IMR-90 (cell line): ENCODE measurements at regions not wholly inside any gene's neighbourhood (a gene's known extent, or its start where the extent isn't known, plus 50 kb on each side); places are given as distances from the start of the nearest gene placed in this dataset.

Experiments used
- ATAC-seq: fragments of 200-7000 bp; cut with Tn5 transposase; 2 replicates; pipeline ENCODE4 v1.9.1; 2020; ENCODE audit warnings: low read depth, mild to moderate bottlenecking, moderate library complexity
- BruUV-seq: library from RNA; stranded (reverse); fragments of 400-500 nt; replicated peaks from 2 replicates; lab custom pipeline; 2021; lab: Mats Ljungman, UMichigan
- CTCF ChIA-PET: fragments of 300-600 bp; formaldehyde crosslinking; extraction: SDS; loops from one replicate; lab custom pipeline; 2021; ENCODE audit warnings: antibody characterized with exemption; lab: Yijun Ruan, JAX
- POLR2A ChIA-PET: fragments of 300-600 bp; sonication (Branson Sonifier 250); formaldehyde crosslinking; loops from one replicate; lab custom pipeline; 2022; ENCODE audit warnings: antibody characterized with exemption; ENCODE audit not compliant: unreplicated experiment; lab: Charles Lee
- DNase-seq: peaks from one replicate; pipeline ENCODE4 v3.0.0; 2013
- H2AFZ ChIP-seq: replicated peaks from 2 replicates; pipeline ENCODE3; 2013; ENCODE audit warnings: low read length, mild to moderate bottlenecking; ENCODE audit not compliant: poor library complexity
- H2AK5ac ChIP-seq: 2 replicates; pipeline ENCODE4 v1.6.1; 2013; ENCODE audit warnings: low read depth, low read length, inconsistent platforms
- H2AK9ac ChIP-seq: replicated peaks from 2 replicates; pipeline ENCODE3; 2013; ENCODE audit warnings: mild to moderate bottlenecking, low read depth, low read length, moderate library complexity; ENCODE audit not compliant: poor library complexity
- H2BK120ac ChIP-seq: 2 replicates; pipeline ENCODE4 v1.6.1; 2013; ENCODE audit warnings: low read depth, low read length, inconsistent platforms
- H2BK15ac ChIP-seq: 3 replicates; pipeline ENCODE4 v1.6.1; 2013; ENCODE audit warnings: low read depth, low read length, inconsistent platforms
- H2BK20ac ChIP-seq: 2 replicates; pipeline ENCODE4 v1.6.1; 2013; ENCODE audit warnings: low read depth, mild to moderate bottlenecking, inconsistent platforms, low read length, moderate library complexity
- H2BK5ac ChIP-seq: 2 replicates; pipeline ENCODE4 v1.6.1; 2013; ENCODE audit warnings: mild to moderate bottlenecking, low read depth, low read length, inconsistent platforms; ENCODE audit not compliant: poor library complexity, severe bottlenecking
- H3K14ac ChIP-seq: replicated peaks from 2 replicates; pipeline ENCODE4 v1.6.1; 2013; ENCODE audit warnings: low read depth, low read length, inconsistent platforms
- H3K18ac ChIP-seq: 2 replicates; pipeline ENCODE4 v1.6.1; 2013; ENCODE audit warnings: low read depth, low read length, control low read depth
- H3K23ac ChIP-seq: 2 replicates; pipeline ENCODE4 v1.6.1; 2013; ENCODE audit warnings: low read depth, low read length, inconsistent platforms
- H3K27ac ChIP-seq: 2 replicates; pipeline ENCODE4 v1.5.1; 2013; ENCODE audit warnings: mild to moderate bottlenecking, control low read depth, low read length; ENCODE audit not compliant: insufficient read depth
- H3K27me3 ChIP-seq: 2 replicates; pipeline ENCODE4 v1.6.1; 2013; ENCODE audit warnings: low read length; ENCODE audit not compliant: control insufficient read depth, insufficient read depth
- H3K36me3 ChIP-seq: 2 replicates; pipeline ENCODE4 v1.6.1; 2013; ENCODE audit warnings: low read length, mixed read lengths; ENCODE audit not compliant: control insufficient read depth, insufficient read depth
- H3K4ac ChIP-seq: 2 replicates; pipeline ENCODE4 v1.6.1; 2013; ENCODE audit warnings: low read depth, low read length, inconsistent platforms
- H3K4me1 ChIP-seq: 2 replicates; pipeline ENCODE4 v1.6.1; 2013; ENCODE audit warnings: low read length, mixed read lengths; ENCODE audit not compliant: control insufficient read depth, insufficient read depth
- H3K4me2 ChIP-seq: 2 replicates; pipeline ENCODE4 v1.6.1; 2013; ENCODE audit warnings: low read depth, mild to moderate bottlenecking, control low read depth, low read length, moderate library complexity
- H3K4me3 ChIP-seq: 2 replicates; pipeline ENCODE4 v1.5.1; 2013; ENCODE audit warnings: low read depth, mild to moderate bottlenecking, control low read depth, low read length, moderate library complexity; ENCODE audit not compliant: insufficient read depth
- H3K56ac ChIP-seq: 2 replicates; pipeline ENCODE4 v1.6.1; 2013; ENCODE audit warnings: low read length, inconsistent platforms; ENCODE audit not compliant: insufficient read depth; ENCODE audit errors: extremely low read depth
- H3K79me1 ChIP-seq, 2 experiments: 2 replicates each; pipeline ENCODE4 v1.6.1; 2013; ENCODE audit warnings: low read length in 2 of 2, inconsistent platforms in 1 of 2, low read depth in 1 of 2
- H3K9ac ChIP-seq: 2 replicates; pipeline ENCODE4 v1.6.1; 2013; ENCODE audit warnings: low read depth, low read length, control low read depth
- H3K9me1 ChIP-seq: 2 replicates; pipeline ENCODE4 v1.6.1; 2013; ENCODE audit warnings: low read length, inconsistent platforms; ENCODE audit not compliant: insufficient read depth
- H3K9me3 ChIP-seq: 2 replicates; pipeline ENCODE4 v1.6.1; 2013; ENCODE audit warnings: low read length; ENCODE audit not compliant: control insufficient read depth, insufficient read depth
- H4K20me1 ChIP-seq: 2 replicates; pipeline ENCODE4 v1.6.1; 2013; ENCODE audit warnings: low read length, inconsistent platforms; ENCODE audit not compliant: insufficient read depth
- H4K5ac ChIP-seq: 2 replicates; pipeline ENCODE4 v1.6.1; 2013; ENCODE audit warnings: mild to moderate bottlenecking, low read depth, low read length, control low read depth
- H4K8ac ChIP-seq, 2 experiments: 2 replicates each; pipeline ENCODE4 v1.6.1; 2013; ENCODE audit warnings: low read depth in 2 of 2, low read length in 2 of 2, control low read depth in 1 of 2, inconsistent platforms in 1 of 2
- H4K91ac ChIP-seq: 2 replicates; pipeline ENCODE4 v1.6.1; 2013; ENCODE audit warnings: low read depth, low read length, inconsistent platforms; ENCODE audit not compliant: insufficient read depth
- BHLHE40 ChIP-seq: fragments of 150-350 bp; IDR thresholded peaks from 2 replicates; pipeline ENCODE4 v1.6.1; 2016; ENCODE audit warnings: mild to moderate bottlenecking, low read depth, low read length
- CEBPB ChIP-seq: IDR thresholded peaks from 2 replicates; pipeline ENCODE4 v1.6.1; 2012; ENCODE audit warnings: low read depth, low read length, improper control_type of control experiment
- CHD1 ChIP-seq: IDR thresholded peaks from 2 replicates; pipeline ENCODE4 v1.6.1; 2012; ENCODE audit warnings: low read depth, low read length, improper control_type of control experiment
- CTCF ChIP-seq: conservative IDR thresholded peaks from 2 replicates; pipeline ENCODE4 v1.5.1; 2012; ENCODE audit warnings: mild to moderate bottlenecking, low read depth, low read length, improper control_type of control experiment
- MAFK ChIP-seq: IDR thresholded peaks from 2 replicates; pipeline ENCODE4 v1.6.1; 2012; ENCODE audit warnings: low read depth, low read length, improper control_type of control experiment
- RAD21 ChIP-seq: IDR thresholded peaks from 2 replicates; pipeline ENCODE4 v1.6.1; 2012; ENCODE audit warnings: low read length, improper control_type of control experiment
- SMC3 ChIP-seq: fragments of 150-350 bp; IDR thresholded peaks from 2 replicates; pipeline ENCODE4 v1.6.1; 2016; ENCODE audit warnings: low read depth, mild to moderate bottlenecking, antibody characterized with exemption, low read length, moderate library complexity
- WGBS, 2 experiments: methylation state at CpG; one replicate each; pipeline versions ENCODE4 v1.1.5 to v1.1.7; 2013; ENCODE audit warnings: missing lambda C conversion rate in 2 of 2; ENCODE audit not compliant: insufficient read length in 1 of 2; ENCODE audit errors: extremely low coverage in 2 of 2; 5-methylcytosine and 5-hydroxymethylcytosine counted together
- dilution Hi-C: fragments of 300-500 bp; cut with HindIII; formaldehyde crosslinking; loops from one replicate; pipeline ENCODE4 v1.14.3; 2018; ENCODE audit warnings: low sequenced_read_pairs; ENCODE audit not compliant: unreplicated experiment
- in situ Hi-C: fragments of 300-500 bp; cut with MboI; formaldehyde crosslinking; loops from 3 replicates; pipeline ENCODE4 v1.14.3; 2019; ENCODE audit warnings: low sequenced_read_pairs, inconsistent platforms, mixed read lengths
- intact Hi-C: fragments of 100-400 bp; cut with micrococcal nuclease; formaldehyde crosslinking; loops from 2 replicates; pipeline ENCODE4 v1.10.0; 2022

- intact Hi-C loops (loop anchor here (1.0 to 5.0 kb wide), 4 partner anchors 85 to 530 kb away; no protein-coding TSS in a partner anchor), in situ Hi-C loops (loop anchor here (10.0 kb wide), 1 partner anchor 378 kb away; no protein-coding TSS in a partner anchor), dilution Hi-C loops (no loop called here)
- peaks cover 2% of the 10 kb centered on the region; the same call in 1 of the 2 replicates for H3K9me3 ChIP-seq
- TF ChIP-seq CEBPB = peak; percentile 35; the same call in 1 of the 2 replicates
- TF ChIP-seq MAFK = no peak
- TF ChIP-seq RAD21 = peak; percentile 71
- peak; percentile 56 for TF ChIP-seq CTCF
- peak; percentile 66 for TF ChIP-seq SMC3
- no peak for TF ChIP-seq CHD1
- no peak for TF ChIP-seq BHLHE40
- no peak overlapping the region for H4K8ac ChIP-seq
- H3K18ac ChIP-seq = no peak overlapping the region
- no peak overlapping the region for H3K4ac ChIP-seq
- no peaks in the 10 kb centered on the region for H3K79me1 ChIP-seq
- no peak overlapping the region for H2BK20ac ChIP-seq
- no TSS peak for BruUV-seq
- no peaks in the 10 kb centered on the region for H3K36me3 ChIP-seq
- H2AK9ac ChIP-seq = no peak overlapping the region
- no peak overlapping the region for H2BK5ac ChIP-seq
- no peaks in the 10 kb centered on the region for H3K9me1 ChIP-seq
- ChIA-PET CTCF (interaction anchor here (0.6 to 1.2 kb wide), 4 partner anchors 293 to 889 kb away, joined by 3 to 5 read pairs (median 4); no protein-coding TSS in a partner anchor), POLR2A (no interaction called here)
- no peak overlapping the region for H2AFZ ChIP-seq
- no peaks in the 10 kb centered on the region for H3K27me3 ChIP-seq
- no peak overlapping the region for H3K56ac ChIP-seq
- H3K14ac ChIP-seq = no peak overlapping the region
- H2AK5ac ChIP-seq = no peak overlapping the region
- H2BK15ac ChIP-seq = no peak overlapping the region
- H4K20me1 ChIP-seq = no peaks in the 10 kb centered on the region
- no peak overlapping the region for H3K23ac ChIP-seq
- H3K4me1 ChIP-seq = no peaks in the 10 kb centered on the region
- ATAC-seq = no peak
- peak; percentile 26 for DNase-seq
- H4K5ac ChIP-seq = no peak overlapping the region
- no peak overlapping the region for H2BK120ac ChIP-seq
- no peak overlapping the region for H3K4me2 ChIP-seq
- no peak overlapping the region for H3K27ac ChIP-seq
- no peak overlapping the region for H3K4me3 ChIP-seq
- H4K91ac ChIP-seq = no peak overlapping the region
- H3K9ac ChIP-seq = no peak overlapping the region
- WGBS, 2 experiments = no CpG with 5 or more reads among the region's 6 CpGs
Observed at GRCh38 chr16:79997257-79997656, 396.7 kb upstream of the MAF start.
